NCI-H345 (cell line): ENCODE measurements at regions not wholly inside any gene's neighbourhood (a gene's known extent, or its start where the extent isn't known, plus 50 kb on each side); places are given as distances from the start of the nearest gene placed in this dataset.
"Not testable (repeated sequence)": the region's sequence is repeated elsewhere in the genome, so short reads cannot be mapped to it uniquely, and the experiment has no call there.

Source experiments
- DNase-seq: peaks from one replicate; lab custom pipeline; 2025; lab: John Stamatoyannopoulos, UW

DNA sequence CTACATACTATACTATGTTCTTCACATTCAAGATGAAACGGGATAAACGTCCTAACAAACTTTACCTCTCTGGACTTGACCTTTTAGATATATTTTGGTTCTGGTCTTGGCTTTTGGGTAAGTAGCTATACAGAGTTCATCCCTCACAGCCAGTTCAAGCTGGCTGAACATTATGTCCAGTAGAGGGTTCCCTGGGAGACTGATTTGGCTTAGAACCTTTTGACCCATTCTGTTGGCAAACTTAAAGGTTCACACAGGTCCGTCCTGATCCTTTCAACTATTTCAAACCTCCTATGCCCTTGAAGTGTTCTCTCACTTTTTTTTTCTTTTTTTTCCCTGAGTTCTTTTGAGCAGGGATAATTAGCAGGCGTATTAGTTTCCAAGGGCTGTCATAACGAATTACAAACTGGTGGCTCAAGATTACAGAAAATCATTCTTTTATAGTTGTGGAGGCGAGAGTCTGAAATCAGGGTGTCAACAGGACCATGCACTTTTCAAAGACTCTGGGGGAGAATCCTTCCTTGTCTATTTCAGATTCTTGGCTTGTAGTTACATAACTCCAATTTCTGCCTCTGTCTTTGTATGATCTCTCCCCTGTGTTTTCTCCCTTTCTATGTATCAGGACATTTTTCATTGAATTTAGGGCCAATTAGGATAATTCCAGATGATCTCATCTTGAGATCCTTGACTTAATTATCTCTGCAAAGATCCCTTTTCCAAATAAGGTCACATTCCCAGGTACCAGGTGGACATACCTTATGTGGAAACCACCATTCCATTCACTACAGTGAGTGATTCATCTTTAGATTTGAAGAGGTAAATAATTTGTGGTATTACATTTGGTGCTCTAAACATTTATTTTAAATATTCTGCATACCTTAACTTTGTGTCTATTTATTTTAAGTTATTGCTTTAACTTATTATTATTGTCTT lies 257.4 kb upstream of the USP25 start:
- DNase-seq: no peak

DNA sequence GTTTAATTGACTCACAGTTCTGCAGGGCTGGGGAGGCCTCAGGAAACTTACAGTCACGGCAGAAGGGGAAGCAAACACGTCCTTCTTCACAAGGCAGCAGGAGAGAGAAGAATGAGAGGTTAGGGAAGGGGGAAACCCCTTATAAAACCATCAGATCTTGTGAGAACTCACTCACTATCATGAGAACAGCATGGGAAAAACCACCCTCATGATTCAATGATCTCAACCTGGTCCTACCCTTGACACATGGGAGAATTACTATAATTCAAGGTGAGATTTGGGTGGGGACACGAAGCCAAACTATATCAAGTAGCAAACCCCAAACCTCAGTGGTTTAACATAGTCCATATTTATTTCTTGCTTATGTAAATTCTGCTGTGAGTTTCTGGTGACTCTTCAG lies 252.0 kb upstream of the USP25 start:
- DNase-seq: not testable (repeated sequence)

DNA sequence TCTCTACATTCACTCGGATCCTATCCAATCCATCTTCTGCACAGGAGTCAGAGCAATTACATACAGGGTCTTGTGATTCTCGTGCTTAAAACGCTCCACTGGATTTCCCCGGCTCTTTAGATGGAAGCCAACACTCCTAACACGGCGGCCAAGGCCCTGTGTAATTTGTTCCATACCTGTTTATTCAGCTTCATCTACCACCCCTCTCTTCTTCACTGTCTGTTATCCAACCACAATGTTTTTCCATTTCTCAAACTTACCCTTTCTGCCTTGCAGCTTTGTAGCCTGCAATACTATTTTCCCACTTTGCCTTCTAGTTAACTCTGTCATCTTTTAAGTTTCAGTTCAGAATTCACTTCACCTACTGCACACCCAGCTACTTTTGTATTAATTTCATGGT lies 249.6 kb upstream of the USP25 start:
- no peak for DNase-seq

GRCh38 chr21:15483138-15483780 lies 246.5 kb upstream of the USP25 start:
- DNase-seq: peak; percentile 73

DNA sequence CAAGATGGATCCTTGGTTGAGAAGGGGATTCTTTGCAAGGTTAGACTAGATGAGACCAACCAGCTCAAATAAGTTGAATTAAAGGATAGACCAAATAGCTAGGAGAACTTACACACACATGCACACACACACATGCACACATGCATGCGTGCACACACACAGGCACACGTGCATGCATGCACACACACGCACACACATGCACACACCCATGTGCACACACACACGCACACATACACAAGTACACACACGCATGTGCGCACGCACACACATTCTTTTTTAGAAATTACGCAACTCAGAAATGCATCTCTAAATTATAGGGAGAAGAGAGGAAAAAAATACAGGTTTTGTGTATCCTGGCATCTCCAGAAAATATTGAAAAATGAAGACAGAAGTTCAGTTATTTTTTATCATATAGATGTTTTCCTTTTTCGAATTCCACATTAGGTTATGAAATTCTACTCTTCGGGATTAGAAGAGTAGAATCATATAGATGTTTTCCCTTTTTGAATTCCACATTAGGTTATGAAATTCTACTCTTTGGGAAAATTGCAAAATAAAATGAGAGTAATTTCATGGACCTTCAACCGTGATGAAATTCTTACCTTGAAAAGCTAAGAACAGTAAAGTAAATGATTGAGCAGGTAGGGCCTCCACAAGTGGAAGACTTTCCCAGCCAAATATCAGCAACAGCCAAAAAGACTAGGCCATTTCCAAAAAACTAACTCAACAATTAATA lies 243.2 kb upstream of the USP25 start:
- no peak for DNase-seq

DNA sequence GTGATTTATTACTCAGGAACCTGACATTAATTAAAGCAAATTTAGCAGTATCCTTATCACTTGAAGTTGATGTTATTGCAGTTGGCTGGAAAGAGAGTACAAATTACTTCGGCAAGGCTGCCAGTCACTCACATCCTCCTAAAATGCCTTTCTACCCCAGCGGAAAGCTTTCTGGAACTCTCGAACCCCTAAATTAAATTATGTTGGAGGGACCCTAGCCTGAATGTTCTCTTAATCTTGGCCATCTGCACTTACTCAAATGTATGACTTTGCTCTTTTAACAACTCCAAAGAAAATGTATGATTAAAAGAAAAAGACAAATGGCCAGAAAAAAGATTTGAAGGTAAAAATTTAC lies 242.6 kb upstream of the USP25 start:
- no peak for DNase-seq

GRCh38 chr21:15491100-15491499 lies 238.7 kb upstream of the USP25 start:
- DNase-seq: no peak

DNA sequence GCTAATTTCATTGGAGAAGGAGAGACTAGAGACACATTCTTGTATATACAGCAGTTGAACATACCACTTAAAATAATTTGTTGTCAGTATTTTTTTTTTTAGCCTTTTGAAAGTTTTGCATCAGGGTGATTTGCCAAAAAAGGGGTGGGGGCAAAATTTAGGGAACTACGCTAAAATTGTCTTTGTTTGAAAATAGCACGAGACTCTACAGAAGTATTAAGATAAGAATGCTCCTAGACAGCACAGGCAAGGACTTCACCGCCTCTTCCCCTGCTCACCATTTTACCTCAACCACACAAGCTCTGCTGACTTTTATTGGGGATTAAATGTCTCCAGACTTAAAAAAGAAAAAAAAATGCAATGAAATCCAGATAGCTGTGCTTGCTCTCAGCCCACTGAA lies 236.1 kb upstream of the USP25 start:
- DNase-seq: no peak

GRCh38 chr21:15494481-15494880 lies 235.3 kb upstream of the USP25 start:
- DNase-seq: no peak

GRCh38 chr21:15495965-15496364 lies 233.8 kb upstream of the USP25 start:
- DNase-seq: no peak

GRCh38 chr21:15496911-15497310 lies 232.9 kb upstream of the USP25 start:
- no peak for DNase-seq

DNA sequence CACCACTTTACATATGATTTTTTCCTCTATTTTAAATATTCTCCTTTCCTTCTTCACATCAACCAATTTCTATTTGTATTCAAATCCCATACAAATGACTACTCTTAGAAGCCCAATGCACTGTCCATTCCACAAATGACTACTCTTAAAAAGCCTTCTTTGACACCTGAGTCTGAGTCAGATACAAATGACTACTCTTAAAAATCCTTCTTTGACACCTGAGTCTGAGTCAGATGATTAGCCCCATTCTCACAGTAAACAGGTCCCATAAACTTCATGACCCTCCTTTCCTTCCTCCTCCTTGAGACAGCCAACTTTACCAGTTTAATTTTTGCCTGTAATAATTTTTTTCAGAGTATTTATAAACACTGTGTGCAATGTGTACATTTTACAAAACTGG lies 231.3 kb upstream of the USP25 start:
- DNase-seq: no peak

- DNase-seq: no peak
Measured at GRCh38 chr21:15506086-15506485, 223.7 kb upstream of the USP25 start.

GRCh38 chr21:15508554-15508953 lies 221.2 kb upstream of the USP25 start:
- DNase-seq: no peak

GRCh38 chr21:15514073-15514946 lies 215.5 kb upstream of the USP25 start:
- DNase-seq: no peak

- DNase-seq: no peak
Measured at GRCh38 chr21:15515908-15516307, 213.9 kb upstream of the USP25 start.

DNA sequence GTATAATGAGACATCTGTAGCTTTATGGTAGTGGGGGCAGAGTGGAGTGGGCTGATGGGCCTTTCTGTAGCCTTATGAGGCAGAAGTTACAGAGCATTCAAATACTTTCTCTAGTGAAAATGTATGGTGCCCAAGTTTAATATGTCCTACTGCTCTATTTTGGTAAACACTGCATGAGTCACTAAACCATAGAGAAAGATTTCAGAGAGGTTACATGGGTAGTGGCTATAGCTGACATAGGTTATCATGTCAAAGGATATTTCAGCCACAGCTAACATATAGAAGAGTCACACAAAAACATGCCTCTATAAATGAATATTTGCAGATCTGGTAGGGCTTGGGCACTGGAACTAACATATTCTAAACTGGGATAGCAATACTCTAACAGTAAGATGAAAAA lies 212.4 kb upstream of the USP25 start:
- no peak for DNase-seq

GRCh38 chr21:15520811-15521643 lies 208.8 kb upstream of the USP25 start:
- DNase-seq: no peak

- DNase-seq: no peak
Measured at GRCh38 chr21:15521644-15522001, 208.2 kb upstream of the USP25 start.

DNA sequence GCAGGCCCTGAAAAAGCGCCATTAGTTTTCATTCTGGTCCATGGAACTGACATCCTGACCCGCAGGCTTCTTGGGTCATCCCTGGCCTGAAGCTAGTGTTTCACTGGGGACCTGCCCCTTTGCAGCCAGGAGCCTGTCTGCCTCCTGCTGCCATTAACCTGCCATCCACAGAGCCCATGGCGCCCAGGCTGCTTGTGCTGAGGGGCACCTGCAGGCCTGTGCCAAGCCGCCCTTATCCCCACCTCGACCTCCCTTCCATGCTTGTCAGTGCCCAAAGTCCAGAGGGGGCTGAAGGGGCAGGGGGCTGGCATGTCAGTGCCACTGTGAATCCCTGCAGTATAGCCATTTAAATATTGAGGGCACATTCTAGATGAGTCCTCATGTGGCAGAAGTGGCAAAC lies 207.6 kb upstream of the USP25 start:
- DNase-seq: no peak

DNA sequence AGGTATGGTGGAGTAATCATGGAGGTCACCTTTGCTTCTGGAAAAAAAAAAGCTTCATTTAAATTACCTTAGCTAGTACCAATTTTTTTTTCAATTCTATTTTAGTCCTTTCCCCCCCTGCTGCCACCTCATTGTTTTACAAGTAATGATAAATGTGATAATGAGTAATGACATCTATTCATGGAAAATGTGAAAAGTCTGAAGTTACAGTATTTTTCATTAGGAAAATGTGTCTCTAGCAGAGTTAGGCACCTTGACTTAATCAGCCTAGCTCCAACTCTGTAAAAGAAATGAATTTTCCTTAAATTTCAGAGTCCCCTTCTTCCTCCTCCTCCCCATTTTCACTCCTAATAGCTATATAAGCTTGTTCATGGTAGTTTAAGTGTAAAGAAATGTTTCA lies 204.9 kb upstream of the USP25 start:
- no peak for DNase-seq
